ENCODE measurements at regions not wholly inside any gene's neighbourhood (a gene's known extent, or its start where the extent isn't known, plus 50 kb on each side); places are given as distances from the start of the nearest gene placed in this dataset.

DNA sequence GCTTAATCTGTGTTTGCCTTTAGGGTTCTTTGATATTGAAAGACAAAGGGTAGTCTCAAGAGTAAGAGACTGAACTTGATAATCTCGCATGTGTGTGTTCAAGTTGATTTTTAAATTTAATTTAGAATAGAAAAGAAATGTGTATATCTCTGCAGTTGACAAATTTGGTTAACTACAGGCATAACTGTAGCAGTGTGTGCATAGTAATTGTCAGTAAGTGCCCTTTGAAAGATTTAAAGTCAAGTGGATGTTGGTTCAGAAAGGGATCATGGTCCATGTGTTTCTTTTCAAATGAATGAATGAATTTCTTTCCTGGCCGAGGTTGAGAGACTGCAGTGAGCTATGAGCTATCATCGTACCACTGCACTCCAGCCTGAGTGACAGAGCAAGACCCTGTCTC, 49.9 kb upstream of the DYRK2 start:
- TF ChIP-seq Cebpa-rat (IDR thresholded peaks at IDR 0.05) = no peak

More for the DNA sequence above, 49.9 kb upstream of the DYRK2 start:
- Histone ChIP-seq H3K4me1 (no peaks in the 10 kb centered on the region), H3K36me3 (no peaks in the 10 kb centered on the region), H4K20me1 (no peaks in the 10 kb centered on the region), H3K9ac (no peak overlapping the region), H3K27me3 (no peaks in the 10 kb centered on the region), H3K9me3 (replicated peaks in 1 of 11) (peaks cover 10 to 22% (median 13%) of the 10 kb centered on the region in 11 experiments; a peak in 21 of 22 replicates), H3K27ac (no peak overlapping the region), H3K4me3 (no peak overlapping the region), H3K4me2 (no peak overlapping the region)
